IPS-18a (cell line): ENCODE measurements at regions not wholly inside any gene's neighbourhood (a gene's known extent, or its start where the extent isn't known, plus 50 kb on each side); places are given as distances from the start of the nearest gene placed in this dataset.
"Not testable (repeated sequence)": the region's sequence is repeated elsewhere in the genome, so short reads cannot be mapped to it uniquely, and the experiment has no call there.

Source experiments
- H3K27ac ChIP-seq: one replicate; pipeline ENCODE4 v1.5.1; 2013; ENCODE audit warnings: low read length
- H3K27me3 ChIP-seq: one replicate; pipeline ENCODE4 v1.6.1; 2013; ENCODE audit warnings: mild to moderate bottlenecking, low read length; ENCODE audit not compliant: control insufficient read depth, insufficient read depth
- H3K36me3 ChIP-seq: one replicate; pipeline ENCODE4 v1.6.1; 2013; ENCODE audit warnings: low read depth, low read length; ENCODE audit not compliant: control insufficient read depth
- H3K4me1 ChIP-seq: one replicate; pipeline ENCODE4 v1.6.1; 2013; ENCODE audit warnings: low read depth, low read length; ENCODE audit not compliant: control insufficient read depth
- H3K4me3 ChIP-seq: one replicate; pipeline ENCODE4 v1.5.1; 2013; ENCODE audit warnings: low read length
- H3K9ac ChIP-seq: one replicate; pipeline ENCODE4 v1.6.1; 2013; ENCODE audit warnings: mild to moderate bottlenecking, low read length, moderate library complexity
- H3K9me3 ChIP-seq: one replicate; pipeline ENCODE4 v1.6.1; 2013; ENCODE audit warnings: low read depth, low read length; ENCODE audit not compliant: control insufficient read depth

GRCh38 chr4:23036503-23036902 is 343.8 kb downstream of the GBA3 start:
- Histone ChIP-seq H3K4me1 (peaks cover 5% of the 10 kb centered on the region), H3K4me3 (no peak overlapping the region), H3K9me3 (no peaks in the 10 kb centered on the region), H3K36me3 (no peaks in the 10 kb centered on the region), H3K27me3 (no peaks in the 10 kb centered on the region), H3K9ac (no peak overlapping the region), H3K27ac (no peak overlapping the region)

GRCh38 chr4:23035521-23036056 is 342.9 kb downstream of the GBA3 start:
- no peak overlapping the region for H3K9ac ChIP-seq
- peaks cover 5% of the 10 kb centered on the region for H3K4me1 ChIP-seq

GRCh38 chr4:23034731-23035130 is 342.0 kb downstream of the GBA3 start:
- H3K36me3 ChIP-seq = no peaks in the 10 kb centered on the region
- no peak overlapping the region for H3K9ac ChIP-seq
- peaks cover 3% of the 10 kb centered on the region for H3K4me1 ChIP-seq
- no peak overlapping the region for H3K4me3 ChIP-seq
- H3K9me3 ChIP-seq = no peaks in the 10 kb centered on the region
- no peak overlapping the region for H3K27ac ChIP-seq
- no peaks in the 10 kb centered on the region for H3K27me3 ChIP-seq

More at GRCh38 chr4:23035521-23036056, 342.9 kb downstream of the GBA3 start:
- H3K9me3 ChIP-seq = no peaks in the 10 kb centered on the region
- H3K27me3 ChIP-seq = no peaks in the 10 kb centered on the region
- H3K4me3 ChIP-seq = no peak overlapping the region
- H3K27ac ChIP-seq = no peak overlapping the region
- H3K36me3 ChIP-seq = no peaks in the 10 kb centered on the region

GRCh38 chr4:23033796-23034195 is 341.1 kb downstream of the GBA3 start:
- Histone ChIP-seq H3K9me3 (no peaks in the 10 kb centered on the region), H3K27me3 (no peaks in the 10 kb centered on the region), H3K4me1 (no peaks in the 10 kb centered on the region), H3K27ac (no peak overlapping the region), H3K9ac (no peak overlapping the region), H3K4me3 (no peak overlapping the region), H3K36me3 (no peaks in the 10 kb centered on the region)

- Histone ChIP-seq H3K4me1 (no peaks in the 10 kb centered on the region), H3K36me3 (no peaks in the 10 kb centered on the region), H3K9me3 (no peaks in the 10 kb centered on the region), H3K27ac (no peak overlapping the region), H3K27me3 (no peaks in the 10 kb centered on the region), H3K9ac (no peak overlapping the region), H3K4me3 (no peak overlapping the region)
Measured at GRCh38 chr4:23028875-23029274, 336.1 kb downstream of the GBA3 start.

- no peaks in the 10 kb centered on the region for H3K27me3 ChIP-seq
- H3K36me3 ChIP-seq = no peaks in the 10 kb centered on the region
- H3K27ac ChIP-seq = no peak overlapping the region
- H3K4me3 ChIP-seq = no peak overlapping the region
- no peaks in the 10 kb centered on the region for H3K4me1 ChIP-seq
- no peak overlapping the region for H3K9ac ChIP-seq
- no peaks in the 10 kb centered on the region for H3K9me3 ChIP-seq
Measured at GRCh38 chr4:23023666-23024065, 330.9 kb downstream of the GBA3 start.

GRCh38 chr4:23023121-23023520 is 330.4 kb downstream of the GBA3 start:
- Histone ChIP-seq H3K27ac (no peak overlapping the region), H3K9me3 (no peaks in the 10 kb centered on the region), H3K4me3 (no peak overlapping the region), H3K9ac (no peak overlapping the region), H3K4me1 (no peaks in the 10 kb centered on the region), H3K27me3 (no peaks in the 10 kb centered on the region), H3K36me3 (no peaks in the 10 kb centered on the region)

GRCh38 chr4:23022032-23022431 is 329.3 kb downstream of the GBA3 start:
- no peak overlapping the region for H3K27ac ChIP-seq

GRCh38 chr4:23021040-23021439 is 328.3 kb downstream of the GBA3 start:
- Histone ChIP-seq H3K27ac (no peak overlapping the region), H3K9me3 (no peaks in the 10 kb centered on the region), H3K9ac (no peak overlapping the region), H3K36me3 (no peaks in the 10 kb centered on the region), H3K27me3 (no peaks in the 10 kb centered on the region), H3K4me1 (peaks cover 6% of the 10 kb centered on the region), H3K4me3 (no peak overlapping the region)

More at GRCh38 chr4:23022032-23022431, 329.3 kb downstream of the GBA3 start:
- no peaks in the 10 kb centered on the region for H3K36me3 ChIP-seq
- H3K9me3 ChIP-seq = no peaks in the 10 kb centered on the region
- H3K27me3 ChIP-seq = no peaks in the 10 kb centered on the region
- no peak overlapping the region for H3K4me3 ChIP-seq
- H3K4me1 ChIP-seq = no peaks in the 10 kb centered on the region
- no peak overlapping the region for H3K9ac ChIP-seq

GRCh38 chr4:23020399-23020798 is 327.7 kb downstream of the GBA3 start:
- not testable (repeated sequence) for H3K9ac ChIP-seq, H3K4me3 ChIP-seq, H3K27ac ChIP-seq, H3K36me3 ChIP-seq, H3K27me3 ChIP-seq, H3K9me3 ChIP-seq
- H3K4me1 ChIP-seq = peaks cover 12% of the 10 kb centered on the region

- no peaks in the 10 kb centered on the region for H3K36me3 ChIP-seq
- no peak overlapping the region for H3K9ac ChIP-seq
- no peak overlapping the region for H3K27ac ChIP-seq
- peaks cover 12% of the 10 kb centered on the region for H3K4me1 ChIP-seq
- H3K27me3 ChIP-seq = no peaks in the 10 kb centered on the region
- H3K4me3 ChIP-seq = no peak overlapping the region
- H3K9me3 ChIP-seq = no peaks in the 10 kb centered on the region
Measured at GRCh38 chr4:23016981-23017380, 324.2 kb downstream of the GBA3 start.

GRCh38 chr4:23015821-23016220 is 323.1 kb downstream of the GBA3 start:
- H3K4me1 ChIP-seq = peaks cover 12% of the 10 kb centered on the region
- H3K9me3 ChIP-seq = no peaks in the 10 kb centered on the region
- no peaks in the 10 kb centered on the region for H3K27me3 ChIP-seq
- no peak overlapping the region for H3K27ac ChIP-seq
- no peaks in the 10 kb centered on the region for H3K36me3 ChIP-seq
- H3K9ac ChIP-seq = no peak overlapping the region
- no peak overlapping the region for H3K4me3 ChIP-seq
